Hepatocyte (in vitro differentiated cells): ENCODE measurements at regions not wholly inside any gene's neighbourhood (a gene's known extent, or its start where the extent isn't known, plus 50 kb on each side); places are given as distances from the start of the nearest gene placed in this dataset.

ENCODE experiments used
- CTCF ChIP-seq: fragments of 200-600 bp; sonication (generic); IDR thresholded peaks from 2 replicates; pipeline ENCODE4 v1.5.1; 2016; ENCODE audit warnings: antibody characterized with exemption, mild to moderate bottlenecking; ENCODE audit not compliant: poor library complexity
- EZH2 ChIP-seq: fragments of 200-600 bp; sonication (generic); IDR thresholded peaks from 2 replicates; pipeline ENCODE4 v1.6.1; 2016; ENCODE audit warnings: antibody characterized with exemption, mild to moderate bottlenecking, borderline replicate concordance
- EZH2phosphoT487 ChIP-seq: fragments of 200-600 bp; sonication (generic); IDR thresholded peaks from one replicate; pipeline ENCODE4 v1.6.1; 2018; ENCODE audit warnings: antibody characterized with exemption, mild to moderate bottlenecking, low read depth, moderate library complexity; ENCODE audit not compliant: unreplicated experiment, severe bottlenecking

GRCh38 chr9:12974671-12975070 is 199.9 kb downstream of the LURAP1L start:
- TF ChIP-seq CTCF (no peak), EZH2phosphoT487 (no peak), EZH2 (no peak)
